Trophoblast cell (in vitro differentiated cells and primary cell): ENCODE measurements at regions not wholly inside any gene's neighbourhood (a gene's known extent, or its start where the extent isn't known, plus 50 kb on each side); places are given as distances from the start of the nearest gene placed in this dataset.

Source experiments
- DNase-seq, 2 donors: peaks; one replicate each; pipeline ENCODE4 v3.0.0-alpha.2; 2016
- H2AFZ ChIP-seq: 2 replicates; pipeline ENCODE4 v1.6.1; 2013; ENCODE audit warnings: low read length, moderate library complexity, mild to moderate bottlenecking; ENCODE audit not compliant: insufficient read depth, poor library complexity
- H2AK5ac ChIP-seq: 2 replicates; pipeline ENCODE4 v1.6.1; 2013; ENCODE audit warnings: mild to moderate bottlenecking, low read length
- H2BK120ac ChIP-seq: 2 replicates; pipeline ENCODE4 v1.6.1; 2013; ENCODE audit warnings: low read length, mild to moderate bottlenecking, moderate library complexity; ENCODE audit not compliant: insufficient read depth, poor library complexity
- H2BK12ac ChIP-seq: 2 replicates; pipeline ENCODE4 v1.6.1; 2013; ENCODE audit warnings: mild to moderate bottlenecking, low read length, moderate library complexity
- H2BK5ac ChIP-seq: 2 replicates; pipeline ENCODE4 v1.6.1; 2013; ENCODE audit warnings: low read length, low read depth, moderate library complexity, mild to moderate bottlenecking; ENCODE audit not compliant: poor library complexity
- H3K14ac ChIP-seq: 2 replicates; pipeline ENCODE4 v1.6.1; 2013; ENCODE audit warnings: mild to moderate bottlenecking, low read length
- H3K18ac ChIP-seq: 2 replicates; pipeline ENCODE4 v1.6.1; 2013; ENCODE audit warnings: mild to moderate bottlenecking, low read length
- H3K23ac ChIP-seq: 2 replicates; pipeline ENCODE4 v1.6.1; 2013; ENCODE audit warnings: low read length
- H3K27ac ChIP-seq: 2 replicates; pipeline ENCODE4 v1.5.1; 2013; ENCODE audit warnings: low read depth, mild to moderate bottlenecking, inconsistent platforms, low read length, moderate library complexity
- H3K27me3 ChIP-seq: 2 replicates; pipeline ENCODE4 v1.6.1; 2013; ENCODE audit warnings: inconsistent platforms, mild to moderate bottlenecking, low read length, moderate library complexity; ENCODE audit not compliant: insufficient read depth
- H3K36me3 ChIP-seq, 2 experiments: 1 replicate in 1 of 2; 2 replicates in 1 of 2; pipeline ENCODE4 v1.6.1; 2013; ENCODE audit warnings: low read length in 2 of 2, mild to moderate bottlenecking in 2 of 2, moderate library complexity in 1 of 2; ENCODE audit not compliant: insufficient read depth in 2 of 2, control insufficient read depth in 1 of 2
- H3K4ac ChIP-seq: 2 replicates; pipeline ENCODE4 v1.6.1; 2013; ENCODE audit warnings: low read depth, mild to moderate bottlenecking, low read length, moderate library complexity
- H3K4me1 ChIP-seq, 2 experiments: 1 replicate in 1 of 2; 2 replicates in 1 of 2; pipeline ENCODE4 v1.6.1; 2013; ENCODE audit warnings: low read length in 2 of 2, mild to moderate bottlenecking in 2 of 2, moderate library complexity in 1 of 2; ENCODE audit not compliant: insufficient read depth in 2 of 2, control insufficient read depth in 1 of 2
- H3K4me2 ChIP-seq: 2 replicates; pipeline ENCODE4 v1.6.1; 2013; ENCODE audit warnings: inconsistent platforms, mild to moderate bottlenecking, low read length, moderate library complexity
- H3K4me3 ChIP-seq: 2 replicates; pipeline ENCODE4 v1.5.1; 2013; ENCODE audit warnings: mild to moderate bottlenecking, low read depth, low read length, inconsistent platforms
- H3K79me1 ChIP-seq: one replicate; pipeline ENCODE4 v1.6.1; 2013; ENCODE audit warnings: low read length
- H3K79me2 ChIP-seq: 2 replicates; pipeline ENCODE4 v1.6.1; 2013; ENCODE audit warnings: low read length, mild to moderate bottlenecking; ENCODE audit not compliant: control insufficient read depth, insufficient read depth, poor library complexity
- H3K9ac ChIP-seq: 2 replicates; pipeline ENCODE4 v1.6.1; 2013; ENCODE audit warnings: mild to moderate bottlenecking, low read length
- H3K9me3 ChIP-seq: 2 replicates; pipeline ENCODE4 v1.6.1; 2013; ENCODE audit warnings: low read depth, mild to moderate bottlenecking, control low read depth, inconsistent platforms, low read length; ENCODE audit not compliant: insufficient read depth
- H4K12ac ChIP-seq: 2 replicates; pipeline ENCODE4 v1.6.1; 2013; ENCODE audit warnings: low read depth, mild to moderate bottlenecking, low read length, moderate library complexity
- H4K8ac ChIP-seq: 2 replicates; pipeline ENCODE4 v1.6.1; 2013; ENCODE audit warnings: low read depth, mild to moderate bottlenecking, low read length, moderate library complexity
- H4K91ac ChIP-seq: one replicate; pipeline ENCODE4 v1.6.1; 2013; ENCODE audit warnings: low read depth, mild to moderate bottlenecking, low read length, moderate library complexity
- WGBS: extraction: QIAGEN DNeasy Blood & Tissue Kit; methylation state at CpG from one replicate; pipeline ENCODE4 v1.1.7; 2013; ENCODE audit warnings: missing lambda C conversion rate; ENCODE audit not compliant: insufficient read length, insufficient coverage; ENCODE audit errors: extremely low coverage; 5-methylcytosine and 5-hydroxymethylcytosine counted together

DNA sequence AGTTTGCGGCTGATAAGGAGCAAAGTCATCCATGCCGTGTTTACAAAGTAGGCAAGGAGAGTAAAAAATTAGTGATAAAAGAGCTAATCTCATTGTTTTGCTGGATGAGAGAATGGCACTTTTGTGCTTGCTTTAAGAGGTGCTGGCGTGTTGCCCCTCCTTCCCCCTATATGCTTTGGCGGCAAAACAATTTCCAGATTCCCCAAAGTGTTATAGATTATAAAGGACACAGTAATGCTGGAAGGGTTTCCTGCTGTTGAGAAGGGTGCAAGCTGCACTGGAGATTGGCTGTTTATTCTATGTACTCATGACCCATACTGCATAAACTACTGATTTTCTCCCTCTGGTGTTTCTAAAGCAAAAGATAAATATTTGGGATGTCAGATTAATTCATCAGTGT is 338.9 kb upstream of the MAP3K7 start:
- Histone ChIP-seq H2BK120ac (no peak overlapping the region), H3K27me3 (no peaks in the 10 kb centered on the region), H3K27ac (no peak overlapping the region), H3K23ac (no peak overlapping the region), H2BK12ac (no peak overlapping the region), H3K79me1 (no peaks in the 10 kb centered on the region), H3K79me2 (no peaks in the 10 kb centered on the region), H3K14ac (no peak overlapping the region), H3K4me3 (no peak overlapping the region), H3K4ac (no peak overlapping the region), H2BK5ac (no peak overlapping the region), H4K12ac (no peak overlapping the region), H2AFZ (no peak overlapping the region), H3K4me2 (no peak overlapping the region), H3K36me3 (no peaks in the 10 kb centered on the region), H4K91ac (no peak overlapping the region), H3K9ac (no peak overlapping the region), H4K8ac (no peak overlapping the region), H3K4me1 (no peaks in the 10 kb centered on the region), H3K18ac (no peak overlapping the region), H2AK5ac (no peak overlapping the region), H3K9me3 (no peaks in the 10 kb centered on the region)
- no peak for DNase-seq
- WGBS, result no CpG with 5 or more reads among the region's 4 CpGs

DNA sequence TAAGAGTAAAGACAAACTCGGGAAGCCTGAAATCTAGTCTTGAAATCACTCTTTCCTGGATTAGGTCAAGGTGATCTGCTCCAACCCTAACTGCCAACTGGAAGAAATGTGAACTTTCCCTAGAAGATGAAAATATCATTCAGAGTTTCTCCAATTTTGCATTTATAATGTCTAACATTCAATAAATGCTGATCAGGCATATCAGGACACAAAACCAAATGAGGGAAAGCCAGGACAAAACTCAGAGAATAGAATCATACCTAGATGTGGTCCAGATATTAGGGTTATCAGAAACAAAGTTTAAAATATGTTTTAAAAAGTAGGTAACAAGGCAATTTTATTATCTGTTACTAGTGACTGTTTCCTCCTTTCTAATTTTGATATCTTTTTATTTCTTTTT is 335.5 kb upstream of the MAP3K7 start:
- no peaks in the 10 kb centered on the region for H3K9me3 ChIP-seq
- H4K8ac ChIP-seq, result no peak overlapping the region
- H3K9ac ChIP-seq, result no peak overlapping the region
- H4K91ac ChIP-seq, result no peak overlapping the region
- H2AFZ ChIP-seq, result no peak overlapping the region
- H3K27me3 ChIP-seq, result no peaks in the 10 kb centered on the region
- H2AK5ac ChIP-seq, result no peak overlapping the region
- H3K18ac ChIP-seq, result no peak overlapping the region
- H3K4me1 ChIP-seq, result no peaks in the 10 kb centered on the region
- H3K4me2 ChIP-seq, result no peak overlapping the region
- no peak overlapping the region for H3K14ac ChIP-seq
- no peak overlapping the region for H2BK12ac ChIP-seq
- H3K27ac ChIP-seq, result no peak overlapping the region
- no peak overlapping the region for H4K12ac ChIP-seq
- no peak for DNase-seq
- no peak overlapping the region for H2BK5ac ChIP-seq
- no peak overlapping the region for H3K23ac ChIP-seq
- no peaks in the 10 kb centered on the region for H3K36me3 ChIP-seq
- no peak overlapping the region for H2BK120ac ChIP-seq
- H3K79me1 ChIP-seq, result no peaks in the 10 kb centered on the region
- no peak overlapping the region for H3K4ac ChIP-seq
- no peaks in the 10 kb centered on the region for H3K79me2 ChIP-seq
- WGBS, result no CpG with 5 or more reads among the region's 1 CpG
- H3K4me3 ChIP-seq, result no peak overlapping the region

DNA sequence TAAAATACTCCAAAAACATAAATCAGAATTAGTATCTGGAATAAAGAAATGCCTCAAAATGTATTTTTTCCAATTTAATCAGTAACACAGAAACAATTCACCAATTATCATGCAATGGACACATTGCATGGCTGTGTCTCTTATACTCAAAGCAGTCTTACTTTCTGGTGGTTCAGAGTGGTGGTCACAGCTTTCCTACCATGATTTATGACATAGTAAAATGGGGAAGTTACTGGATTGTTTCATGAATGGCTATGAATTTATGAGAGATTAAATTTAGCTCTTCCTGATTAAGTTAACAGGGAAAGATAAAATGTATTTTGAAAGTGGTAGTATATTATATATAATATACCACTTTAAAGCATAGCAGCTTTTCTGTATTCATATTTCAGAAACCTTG is 331.5 kb upstream of the MAP3K7 start:
- Histone ChIP-seq H3K14ac (no peak overlapping the region), H3K4ac (no peak overlapping the region), H2BK12ac (no peak overlapping the region), H2AK5ac (no peak overlapping the region), H2BK5ac (no peak overlapping the region), H3K27ac (no peak overlapping the region), H4K12ac (no peak overlapping the region), H3K9ac (no peak overlapping the region), H4K91ac (no peak overlapping the region), H3K27me3 (no peaks in the 10 kb centered on the region), H3K9me3 (peaks cover 5% of the 10 kb centered on the region), H3K18ac (no peak overlapping the region), H3K4me1 (no peaks in the 10 kb centered on the region), H3K79me2 (no peaks in the 10 kb centered on the region), H3K79me1 (no peaks in the 10 kb centered on the region), H3K36me3 (no peaks in the 10 kb centered on the region), H2AFZ (no peak overlapping the region), H4K8ac (no peak overlapping the region), H3K4me3 (no peak overlapping the region), H3K4me2 (no peak overlapping the region), H2BK120ac (no peak overlapping the region), H3K23ac (no peak overlapping the region)
- no peak for DNase-seq

DNA sequence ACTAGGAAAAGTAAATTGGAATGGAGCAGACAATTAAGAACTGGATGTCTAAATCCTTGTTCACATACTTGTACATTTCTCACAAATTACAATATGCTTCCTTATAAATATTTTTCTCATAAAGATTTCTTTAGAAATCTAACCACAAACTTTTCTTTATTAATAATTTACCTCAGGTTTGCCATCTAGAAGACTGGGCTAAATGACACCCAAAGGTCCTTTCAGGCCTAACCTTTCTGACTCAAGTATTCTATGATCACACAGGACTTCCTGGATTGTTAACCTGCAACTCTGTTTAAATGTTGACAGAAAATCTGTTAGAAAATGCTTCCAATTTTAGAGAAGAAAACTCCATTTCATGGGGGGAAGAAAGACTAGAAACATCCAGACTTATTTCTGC is 330.5 kb upstream of the MAP3K7 start:
- Histone ChIP-seq H3K9me3 (peaks cover 5% of the 10 kb centered on the region), H3K27me3 (no peaks in the 10 kb centered on the region), H4K91ac (no peak overlapping the region), H3K18ac (no peak overlapping the region), H2AK5ac (no peak overlapping the region), H2BK12ac (no peak overlapping the region), H3K4me3 (no peak overlapping the region), H3K36me3 (no peaks in the 10 kb centered on the region), H3K23ac (no peak overlapping the region), H3K9ac (no peak overlapping the region), H3K79me2 (no peaks in the 10 kb centered on the region), H2BK120ac (no peak overlapping the region), H3K14ac (no peak overlapping the region), H3K4ac (no peak overlapping the region), H3K79me1 (no peaks in the 10 kb centered on the region), H3K4me2 (no peak overlapping the region), H2BK5ac (no peak overlapping the region), H3K27ac (no peak overlapping the region), H4K8ac (no peak overlapping the region), H3K4me1 (no peaks in the 10 kb centered on the region), H2AFZ (no peak overlapping the region), H4K12ac (no peak overlapping the region)
- no peak for DNase-seq

DNA sequence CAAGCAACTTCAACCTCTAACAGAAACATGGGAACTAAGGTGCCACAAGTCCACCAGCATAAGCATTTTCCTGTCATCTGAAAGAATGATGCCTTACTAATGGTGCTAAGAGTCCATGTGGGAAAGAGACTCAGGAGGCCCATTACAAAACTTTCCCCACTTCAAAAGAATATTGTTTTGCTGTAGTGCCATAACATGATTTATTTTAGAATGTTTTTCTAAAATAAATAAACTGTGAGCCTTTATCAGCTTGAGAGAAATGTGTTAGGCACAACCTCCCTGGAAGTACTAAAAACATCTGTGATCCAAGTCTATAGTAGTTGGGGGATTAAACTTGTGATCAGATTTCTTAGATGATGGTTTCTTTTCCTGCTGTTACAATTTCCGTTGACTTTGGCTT is 330.1 kb upstream of the MAP3K7 start:
- Histone ChIP-seq H4K91ac (no peak overlapping the region), H2BK5ac (no peak overlapping the region), H3K9ac (no peak overlapping the region), H3K27ac (no peak overlapping the region), H3K79me1 (no peaks in the 10 kb centered on the region), H4K8ac (no peak overlapping the region), H3K36me3 (no peaks in the 10 kb centered on the region), H3K4me2 (no peak overlapping the region), H4K12ac (no peak overlapping the region), H3K4me3 (no peak overlapping the region), H3K23ac (no peak overlapping the region), H2AFZ (no peak overlapping the region), H2BK120ac (no peak overlapping the region), H2AK5ac (no peak overlapping the region), H3K4me1 (no peaks in the 10 kb centered on the region), H2BK12ac (no peak overlapping the region), H3K4ac (no peak overlapping the region), H3K79me2 (no peaks in the 10 kb centered on the region), H3K9me3 (peaks cover 5% of the 10 kb centered on the region), H3K27me3 (no peaks in the 10 kb centered on the region), H3K14ac (no peak overlapping the region), H3K18ac (no peak overlapping the region)
- no CpG with 5 or more reads among the region's 1 CpG for WGBS
- DNase-seq, result no peak
